ENCODE measurements at regions not wholly inside any gene's neighbourhood (a gene's known extent, or its start where the extent isn't known, plus 50 kb on each side); places are given as distances from the start of the nearest gene placed in this dataset.

DNA sequence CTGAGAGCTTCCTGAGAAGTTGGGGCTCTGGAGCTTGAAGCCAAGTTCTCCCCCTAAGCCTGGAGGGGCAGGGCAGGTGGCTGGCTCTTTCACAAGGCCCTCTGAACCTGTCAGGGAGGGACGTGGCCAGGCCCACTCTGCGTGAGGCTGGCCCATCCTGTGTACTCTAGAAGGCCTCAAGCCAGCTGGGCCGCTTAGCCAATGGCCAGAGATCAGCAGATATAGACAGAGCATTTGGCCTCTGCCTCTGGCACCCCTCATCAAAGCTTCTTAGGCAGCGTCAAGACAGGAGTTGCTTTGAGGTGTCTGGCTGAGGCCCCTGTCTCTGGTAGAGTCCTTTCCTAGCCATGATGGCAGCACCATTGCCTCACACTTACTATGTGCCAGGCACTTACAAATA, 105.6 kb downstream of the FGF18 start:
- H2AFZ ChIP-seq (ENCODE audit: low read depth, low read length, severe bottlenecking) = no peak overlapping the region
- H3K4me3 ChIP-seq (ENCODE audit: insufficient read depth, low read length, poor library complexity, severe bottlenecking) = no peak overlapping the region
- no peak overlapping the region for H3K4me2 ChIP-seq (ENCODE audit: low read depth, low read length, poor library complexity, severe bottlenecking)

DNA sequence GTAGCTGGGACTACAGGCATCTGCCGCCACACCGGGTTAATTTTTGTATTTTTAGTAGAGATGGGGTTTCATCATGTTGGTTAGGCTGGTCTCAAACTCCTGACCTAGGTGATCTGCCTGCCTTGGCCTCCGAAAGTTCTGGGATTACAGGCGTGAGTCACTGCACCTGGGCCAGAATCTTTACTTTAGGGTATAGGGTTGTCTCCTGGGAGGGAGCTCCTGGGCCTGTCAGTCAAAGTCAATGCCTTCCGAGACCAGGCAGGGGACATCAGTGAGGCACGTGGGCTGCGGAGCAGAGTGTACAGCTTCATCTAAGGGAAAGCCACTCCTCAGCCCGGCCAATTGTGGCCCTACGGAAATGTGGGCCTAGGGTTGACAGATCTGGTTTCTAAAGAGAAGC, 108.6 kb downstream of the FGF18 start:
- H3K9ac ChIP-seq (ENCODE audit: low read length) = no peak overlapping the region
- no peak overlapping the region for H2AFZ ChIP-seq (ENCODE audit: low read depth, low read length, severe bottlenecking)
- H3F3A ChIP-seq (ENCODE audit: insufficient read depth) = no peaks in the 10 kb centered on the region
- no peak for TF ChIP-seq EZH2phosphoT487 (conservative IDR thresholded peaks at IDR 0.05; ENCODE audit: low read length)
- TF ChIP-seq, protein P1, sequence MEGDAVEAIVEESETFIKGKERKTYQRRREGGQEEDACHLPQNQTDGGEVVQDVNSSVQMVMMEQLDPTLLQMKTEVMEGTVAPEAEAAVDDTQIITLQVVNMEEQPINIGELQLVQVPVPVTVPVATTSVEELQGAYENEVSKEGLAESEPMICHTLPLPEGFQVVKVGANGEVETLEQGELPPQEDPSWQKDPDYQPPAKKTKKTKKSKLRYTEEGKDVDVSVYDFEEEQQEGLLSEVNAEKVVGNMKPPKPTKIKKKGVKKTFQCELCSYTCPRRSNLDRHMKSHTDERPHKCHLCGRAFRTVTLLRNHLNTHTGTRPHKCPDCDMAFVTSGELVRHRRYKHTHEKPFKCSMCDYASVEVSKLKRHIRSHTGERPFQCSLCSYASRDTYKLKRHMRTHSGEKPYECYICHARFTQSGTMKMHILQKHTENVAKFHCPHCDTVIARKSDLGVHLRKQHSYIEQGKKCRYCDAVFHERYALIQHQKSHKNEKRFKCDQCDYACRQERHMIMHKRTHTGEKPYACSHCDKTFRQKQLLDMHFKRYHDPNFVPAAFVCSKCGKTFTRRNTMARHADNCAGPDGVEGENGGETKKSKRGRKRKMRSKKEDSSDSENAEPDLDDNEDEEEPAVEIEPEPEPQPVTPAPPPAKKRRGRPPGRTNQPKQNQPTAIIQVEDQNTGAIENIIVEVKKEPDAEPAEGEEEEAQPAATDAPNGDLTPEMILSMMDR (IDR thresholded peaks at IDR 0.05; ENCODE audit: insufficient read depth, low read length, poor library complexity, severe bottlenecking) = no peak
- H3K4me2 ChIP-seq (ENCODE audit: low read depth, low read length, poor library complexity, severe bottlenecking) = no peak overlapping the region
- no peaks in the 10 kb centered on the region for H4K20me1 ChIP-seq (ENCODE audit: low read depth, low read length)
- no peaks in the 10 kb centered on the region for H3K9me2 ChIP-seq (replicated peaks; ENCODE audit: insufficient read depth, low read length)
- H3K27me3 ChIP-seq (ENCODE audit: low read length) = no peaks in the 10 kb centered on the region
- no peaks in the 10 kb centered on the region for H3K36me3 ChIP-seq (ENCODE audit: low read length)
- H3K79me2 ChIP-seq (ENCODE audit: insufficient read depth, low read length) = no peaks in the 10 kb centered on the region
- H3K27ac ChIP-seq (ENCODE audit: low read depth, low read length) = no peak overlapping the region
- no peaks in the 10 kb centered on the region for H3K9me3 ChIP-seq (ENCODE audit: insufficient read depth, low read length)
- no peak overlapping the region for H3K4me3 ChIP-seq (ENCODE audit: insufficient read depth, low read length, poor library complexity, severe bottlenecking)

More for the DNA sequence above, 105.6 kb downstream of the FGF18 start:
- Histone ChIP-seq H3K36me3 (ENCODE audit: low read length) (no peaks in the 10 kb centered on the region), H3K9me2 (replicated peaks; ENCODE audit: insufficient read depth, low read length) (no peaks in the 10 kb centered on the region), H3K27ac (ENCODE audit: low read depth, low read length) (no peak overlapping the region), H3K9ac (ENCODE audit: low read length) (no peak overlapping the region), H3K9me3 (ENCODE audit: insufficient read depth, low read length) (no peaks in the 10 kb centered on the region), H4K20me1 (ENCODE audit: low read depth, low read length) (no peaks in the 10 kb centered on the region), H3K79me2 (ENCODE audit: insufficient read depth, low read length) (no peaks in the 10 kb centered on the region), H3F3A (ENCODE audit: insufficient read depth) (no peaks in the 10 kb centered on the region), H3K27me3 (ENCODE audit: low read length) (no peaks in the 10 kb centered on the region)
- TF ChIP-seq, protein P1 (IDR thresholded peaks at IDR 0.05; ENCODE audit: insufficient read depth, low read length, poor library complexity, severe bottlenecking) = no peak
- TF ChIP-seq EZH2phosphoT487 (conservative IDR thresholded peaks at IDR 0.05; ENCODE audit: low read length) = no peak

DNA sequence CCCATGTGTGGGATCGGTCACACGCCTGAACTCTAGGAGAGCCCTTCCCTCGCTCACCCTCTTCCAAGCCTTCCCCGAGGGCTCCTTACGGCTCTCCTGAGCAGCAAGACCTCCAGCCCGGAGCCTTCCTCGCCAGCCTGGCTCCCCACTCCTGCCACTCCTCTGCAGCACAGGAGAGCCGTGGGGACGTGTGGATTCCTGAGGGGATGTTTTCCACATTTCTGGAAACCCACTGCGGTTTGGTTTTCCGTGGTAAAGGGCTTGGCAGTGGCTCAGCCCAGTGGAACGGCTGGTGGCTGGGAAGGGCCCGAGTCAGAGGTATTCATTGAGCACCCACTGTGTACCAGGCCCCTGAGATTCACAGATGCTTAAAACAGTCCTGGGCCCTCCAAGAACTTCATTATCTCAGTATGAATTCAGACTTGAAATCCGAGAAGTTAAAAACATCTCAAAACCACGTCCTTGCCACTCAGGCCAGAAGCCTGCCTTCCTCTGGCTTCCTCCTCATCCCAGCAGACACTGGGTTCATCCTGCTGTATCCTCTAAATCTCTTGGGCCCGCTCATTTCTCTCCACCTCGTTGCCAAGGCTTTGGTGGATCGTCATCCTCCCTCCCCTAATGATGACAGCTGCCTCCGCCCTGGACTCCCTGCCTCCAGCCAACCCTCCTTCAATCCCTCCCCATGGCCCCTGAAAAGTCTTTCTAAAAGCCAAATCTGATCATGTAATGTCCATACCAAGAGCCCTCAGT, 109.6 kb downstream of the FGF18 start:
- Histone ChIP-seq H3K4me3 (ENCODE audit: insufficient read depth, low read length, poor library complexity, severe bottlenecking) (no peak overlapping the region), H2AFZ (ENCODE audit: low read depth, low read length, severe bottlenecking) (no peak overlapping the region), H3K36me3 (ENCODE audit: low read length) (no peaks in the 10 kb centered on the region), H3K4me2 (ENCODE audit: low read depth, low read length, poor library complexity, severe bottlenecking) (no peak overlapping the region), H3K27ac (ENCODE audit: low read depth, low read length) (no peak overlapping the region), H3K27me3 (ENCODE audit: low read length) (no peaks in the 10 kb centered on the region), H3K9me3 (ENCODE audit: insufficient read depth, low read length) (no peaks in the 10 kb centered on the region), H3F3A (ENCODE audit: insufficient read depth) (no peaks in the 10 kb centered on the region), H3K9me2 (replicated peaks; ENCODE audit: insufficient read depth, low read length) (no peaks in the 10 kb centered on the region), H3K9ac (ENCODE audit: low read length) (no peak overlapping the region), H3K79me2 (ENCODE audit: insufficient read depth, low read length) (no peaks in the 10 kb centered on the region), H4K20me1 (ENCODE audit: low read depth, low read length) (no peaks in the 10 kb centered on the region)
- TF ChIP-seq, protein P1 (IDR thresholded peaks at IDR 0.05; ENCODE audit: insufficient read depth, low read length, poor library complexity, severe bottlenecking) = no peak
- no peak for TF ChIP-seq EZH2phosphoT487 (conservative IDR thresholded peaks at IDR 0.05; ENCODE audit: low read length)
